Myocyte (in vitro differentiated cells): ENCODE measurements at regions not wholly inside any gene's neighbourhood (a gene's known extent, or its start where the extent isn't known, plus 50 kb on each side); places are given as distances from the start of the nearest gene placed in this dataset.
A peak's percentile ranks its signal among the peaks of the same experiment; 100 is the strongest.

Experiments
- DNase-seq: peaks from one replicate; pipeline ENCODE4 v3.0.0-alpha.2; 2012; ENCODE audit warnings: low read depth

DNA sequence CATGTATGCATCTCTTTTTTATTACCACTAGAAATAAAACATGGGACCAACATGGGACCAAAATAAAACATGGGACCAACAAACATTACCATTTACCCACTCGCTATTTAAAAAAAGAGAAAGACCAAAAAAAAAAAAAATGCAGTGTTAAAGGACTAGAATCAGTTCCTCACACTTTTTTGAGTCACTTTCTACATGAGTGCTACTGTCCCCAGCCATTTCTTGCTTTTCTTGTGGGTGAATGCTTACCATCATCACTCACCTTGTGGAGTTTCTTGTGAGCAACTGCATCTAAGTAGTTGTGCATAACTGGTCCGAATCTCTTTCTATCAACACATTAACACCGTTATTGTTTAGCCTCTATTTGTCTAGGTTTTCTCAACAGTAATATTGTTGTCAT is 493.6 kb upstream of the RIOK2 start:
- DNase-seq, result no peak

DNA sequence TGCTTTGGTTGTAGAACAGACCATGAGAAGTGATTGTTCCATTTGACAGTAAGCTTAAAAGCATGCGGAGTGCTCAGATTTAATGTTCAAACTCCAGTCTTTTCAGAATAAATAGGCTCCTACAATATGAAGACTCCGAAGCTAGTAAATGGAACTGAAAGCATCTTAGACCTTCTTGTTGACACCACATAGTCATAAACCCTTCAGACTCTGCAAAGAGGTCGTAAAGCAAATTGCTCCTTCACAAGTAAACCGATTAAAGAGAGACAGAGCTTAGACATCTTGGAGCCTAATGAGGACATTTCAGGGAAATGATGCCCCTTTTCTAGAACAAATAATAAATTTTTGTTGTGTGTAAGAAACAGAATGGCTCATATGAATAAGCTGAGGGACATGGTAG is 511.0 kb upstream of the RIOK2 start:
- no peak for DNase-seq

DNA sequence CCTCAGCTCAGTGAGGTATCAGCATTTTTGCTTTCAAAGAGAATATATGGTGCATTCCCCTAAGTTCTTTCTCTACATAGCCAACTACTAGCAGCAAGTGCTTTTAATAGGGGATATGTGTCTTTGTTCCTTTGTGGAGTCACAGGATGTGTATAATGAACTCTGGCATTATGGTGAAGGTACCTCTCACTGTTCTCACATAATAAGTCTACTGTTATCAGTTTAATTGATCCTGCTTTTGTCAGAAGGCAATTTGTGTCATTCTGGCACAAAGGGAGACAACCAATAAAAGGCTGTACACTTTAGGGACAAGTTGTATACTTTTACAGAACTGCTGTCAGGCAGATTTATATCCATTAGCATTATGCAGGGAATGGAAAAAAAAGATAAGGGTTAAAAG is 531.4 kb upstream of the RIOK2 start:
- DNase-seq, result no peak

DNA sequence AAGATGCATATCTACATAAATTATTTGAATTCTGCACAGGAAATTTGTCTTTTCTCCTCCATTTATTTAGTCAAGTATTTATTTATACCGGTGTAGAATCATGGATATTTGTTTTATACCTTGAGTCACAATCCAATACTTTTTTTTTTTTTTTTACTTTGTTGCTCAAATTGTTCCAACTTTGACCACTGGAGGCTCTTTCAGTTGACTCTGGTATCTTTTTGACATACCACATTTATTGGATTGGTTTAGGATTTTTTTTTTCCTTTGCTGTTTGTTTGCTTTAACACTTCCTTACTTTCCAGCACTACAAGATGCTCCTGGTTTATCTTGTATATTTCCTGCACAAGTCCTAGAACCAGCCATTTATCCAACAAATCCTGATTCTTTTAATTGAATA is 543.1 kb upstream of the RIOK2 start:
- DNase-seq, result no peak

DNA sequence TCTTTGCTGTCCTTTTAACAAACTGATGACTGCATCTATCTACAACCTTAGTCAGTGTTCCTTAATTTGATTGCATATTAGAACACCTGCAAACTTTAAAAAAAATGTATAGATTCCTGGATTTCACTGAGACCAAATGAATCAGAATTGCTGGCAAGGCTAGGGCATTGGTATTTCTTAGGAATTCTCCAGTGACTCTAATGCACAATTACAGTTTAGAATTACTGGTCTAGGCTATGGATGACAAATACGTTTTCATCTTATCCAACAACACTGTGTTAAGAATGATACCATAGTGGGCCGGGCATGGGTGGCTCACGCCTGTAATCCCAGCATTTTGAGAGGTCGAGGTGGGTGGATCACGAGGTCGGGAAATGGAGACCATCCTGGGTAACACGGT is 545.9 kb upstream of the RIOK2 start:
- DNase-seq, result no peak

DNA sequence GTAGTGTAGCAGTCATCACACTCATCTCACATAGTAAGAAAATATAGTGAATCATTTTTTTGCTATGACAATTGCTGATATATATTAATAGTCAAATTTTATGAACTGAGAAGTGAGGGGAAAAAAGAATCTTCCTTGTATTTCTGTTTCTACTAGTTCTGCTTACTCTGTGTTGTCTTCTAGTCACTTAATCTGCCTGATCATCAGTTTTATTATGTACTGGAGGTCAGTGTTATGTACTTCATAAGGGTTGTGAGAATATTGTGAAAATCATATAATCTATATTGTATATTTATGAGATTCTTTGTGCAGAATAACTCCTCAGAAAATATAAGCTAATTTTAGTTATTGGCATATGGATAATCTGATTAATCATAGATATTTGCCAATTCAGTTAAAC is 546.9 kb upstream of the RIOK2 start:
- DNase-seq, result no peak

DNA sequence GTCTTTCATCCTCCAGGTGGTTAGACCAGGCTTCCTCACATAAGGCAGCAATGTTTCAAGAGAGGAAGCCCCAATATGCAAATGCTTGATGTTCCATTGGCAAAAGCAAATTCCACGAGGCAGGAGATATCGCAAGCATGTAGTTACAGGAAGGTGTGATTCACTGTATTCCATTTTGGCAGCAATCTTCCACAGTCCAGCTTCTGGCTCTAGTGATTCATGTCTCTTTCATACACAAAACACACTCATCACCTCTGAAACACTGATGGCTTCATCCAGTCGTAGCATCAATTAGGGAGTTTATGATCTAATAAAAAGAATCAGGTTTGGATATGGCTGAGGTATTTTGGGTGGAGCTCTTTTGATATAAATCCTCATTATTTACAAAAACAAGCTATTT is 552.2 kb upstream of the RIOK2 start:
- DNase-seq, result peak; percentile 19

DNA sequence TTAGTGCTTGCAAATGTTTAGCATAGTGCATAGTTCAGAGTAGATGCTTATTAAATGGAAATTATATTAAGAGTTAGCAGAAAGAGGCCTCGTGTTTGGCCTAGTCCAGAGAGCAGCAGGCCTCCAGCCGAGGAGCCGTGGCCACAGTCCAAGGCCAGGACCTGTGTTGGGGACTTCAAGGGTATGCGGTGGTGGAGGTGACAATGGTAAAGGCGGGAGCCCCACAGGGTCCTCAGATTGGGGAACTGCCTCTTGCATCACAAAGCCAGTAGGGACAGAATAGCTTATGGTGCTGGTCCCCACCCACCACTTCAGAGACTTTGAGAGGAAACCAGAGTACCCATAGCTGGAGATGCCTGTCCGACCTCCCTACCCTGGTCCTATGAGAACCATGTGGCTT is 554.6 kb upstream of the RIOK2 start:
- DNase-seq, result no peak

DNA sequence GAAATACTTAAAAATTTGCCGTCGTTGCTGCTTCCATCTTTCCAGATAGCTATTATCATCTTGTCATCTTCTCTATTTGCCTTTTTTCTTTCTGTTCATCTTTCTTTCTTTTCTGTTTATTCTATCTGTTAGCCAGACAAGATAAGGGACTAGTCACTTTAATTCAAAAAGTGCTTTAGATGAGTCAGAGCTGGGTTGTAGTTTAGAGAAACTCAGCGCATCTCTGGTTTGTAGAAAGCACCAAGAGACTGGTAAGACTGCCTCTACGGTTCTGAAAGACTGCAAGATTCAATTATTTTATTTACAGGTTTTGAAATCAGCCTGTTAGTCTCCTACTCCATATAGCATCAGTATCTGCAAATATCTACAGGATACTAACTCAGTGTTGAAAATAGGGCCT is 562.8 kb upstream of the RIOK2 start:
- DNase-seq, result no peak

DNA sequence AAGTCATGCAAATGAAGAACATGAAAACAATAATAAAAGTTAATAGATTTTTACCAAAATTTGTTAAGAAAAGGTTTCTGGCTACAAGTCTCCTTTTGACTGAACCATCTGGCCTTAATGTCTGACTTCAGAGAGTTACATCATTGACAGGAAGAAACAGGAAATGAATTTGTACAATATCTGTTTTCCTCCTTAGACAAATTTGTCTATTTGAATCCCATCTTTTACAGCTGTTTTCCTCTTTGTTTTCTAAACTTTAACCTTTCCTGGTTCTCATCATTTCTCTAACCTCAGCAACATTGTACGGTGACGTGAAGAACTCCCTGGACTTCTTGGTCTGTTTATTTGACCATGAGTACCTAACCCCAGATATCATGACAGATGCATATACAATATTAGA is 567.5 kb upstream of the RIOK2 start:
- DNase-seq, result no peak

DNA sequence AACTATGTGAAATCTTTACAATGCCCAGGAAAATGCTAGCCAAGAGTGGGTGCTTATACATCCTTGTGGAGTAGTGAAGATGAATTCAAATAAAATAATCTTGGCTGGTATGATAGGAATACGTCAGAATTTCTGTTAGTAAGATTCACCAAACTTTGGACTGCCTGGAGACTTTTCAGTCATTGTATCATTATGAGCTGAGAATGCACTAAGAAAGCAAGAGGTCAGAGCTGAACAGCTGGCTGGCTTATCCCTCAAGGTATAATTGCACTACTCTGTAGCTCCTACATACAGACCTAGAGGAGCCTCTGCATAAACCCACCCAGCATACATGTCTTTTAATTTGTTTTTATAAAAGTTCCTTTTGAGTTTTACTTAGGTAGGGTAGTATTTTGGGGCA is 568.5 kb upstream of the RIOK2 start:
- DNase-seq, result peak; percentile 33

DNA sequence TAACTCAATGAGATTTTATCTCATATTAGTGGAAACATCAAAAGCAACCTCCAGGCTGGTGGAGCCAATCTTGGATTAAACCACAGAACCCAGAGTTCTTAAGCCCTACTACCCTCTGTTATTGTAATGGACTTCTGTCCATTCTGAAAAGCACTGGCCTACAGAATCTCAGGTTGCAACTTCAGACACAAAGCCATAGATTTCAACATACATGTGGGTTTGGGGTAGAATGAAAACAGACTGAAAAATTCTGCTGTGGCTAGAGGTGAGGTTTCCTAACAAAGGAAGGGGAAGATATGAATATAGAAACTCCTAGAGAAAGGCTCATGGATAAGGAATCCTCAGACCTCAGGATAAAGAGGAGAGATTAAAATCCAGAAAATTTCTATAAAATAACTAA is 569.8 kb upstream of the RIOK2 start:
- no peak for DNase-seq

DNA sequence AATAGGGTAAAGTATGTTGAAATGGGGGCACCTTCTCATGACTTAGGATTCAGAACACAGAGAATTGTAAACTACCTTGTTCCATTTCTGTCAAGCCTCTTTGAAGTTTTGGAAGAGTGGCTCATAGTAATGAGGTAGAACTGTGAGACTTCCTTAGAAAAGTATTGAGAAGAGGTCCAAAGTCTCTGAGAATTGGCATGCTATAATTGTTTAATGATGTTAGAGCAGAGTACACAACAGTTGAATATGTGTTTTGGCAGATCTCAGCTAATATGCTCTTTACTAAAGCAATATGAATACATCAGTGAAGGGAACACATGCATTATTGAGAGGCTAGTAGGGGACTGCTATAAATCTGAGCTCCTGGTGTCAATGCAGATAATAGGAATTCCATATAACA is 579.4 kb upstream of the RIOK2 start:
- no peak for DNase-seq

DNA sequence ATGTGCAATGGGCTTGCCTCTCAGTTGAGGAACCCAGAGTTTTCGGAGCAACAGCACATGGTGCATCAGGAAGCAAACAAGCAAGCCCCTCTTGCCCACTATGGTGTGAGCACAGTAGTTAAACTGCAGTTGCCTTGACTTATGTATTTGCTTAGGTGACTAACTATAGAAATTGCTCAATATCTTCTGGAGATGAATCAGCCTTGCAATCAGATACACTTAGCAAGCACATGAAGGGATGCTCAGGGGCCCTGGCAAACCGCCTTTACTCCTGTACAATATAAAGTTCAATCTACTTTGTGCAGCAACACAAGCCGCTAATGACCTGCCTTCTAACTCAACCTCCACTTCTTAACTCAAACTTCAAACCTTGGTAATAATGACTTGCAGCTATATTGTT is 581.7 kb upstream of the RIOK2 start:
- no peak for DNase-seq

DNA sequence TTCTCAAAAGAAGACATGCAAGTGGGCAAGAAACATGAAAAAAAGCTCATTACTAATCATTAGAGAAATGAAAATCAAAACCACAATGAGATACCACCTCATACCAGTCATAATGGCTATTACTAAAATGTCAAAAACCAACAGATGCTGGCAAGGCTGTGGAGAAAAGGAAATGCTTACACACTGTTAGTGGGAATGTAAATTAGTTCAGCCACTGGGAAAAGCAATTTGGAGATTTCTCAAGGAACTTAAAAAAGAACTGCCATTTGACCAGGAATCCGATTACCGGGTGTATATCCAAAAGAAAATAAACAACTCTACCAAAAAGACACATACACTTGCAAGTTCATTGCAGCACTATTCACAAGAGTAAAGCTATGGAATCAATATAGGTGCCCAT is 595.4 kb upstream of the RIOK2 start:
- DNase-seq, result peak; percentile 56

DNA sequence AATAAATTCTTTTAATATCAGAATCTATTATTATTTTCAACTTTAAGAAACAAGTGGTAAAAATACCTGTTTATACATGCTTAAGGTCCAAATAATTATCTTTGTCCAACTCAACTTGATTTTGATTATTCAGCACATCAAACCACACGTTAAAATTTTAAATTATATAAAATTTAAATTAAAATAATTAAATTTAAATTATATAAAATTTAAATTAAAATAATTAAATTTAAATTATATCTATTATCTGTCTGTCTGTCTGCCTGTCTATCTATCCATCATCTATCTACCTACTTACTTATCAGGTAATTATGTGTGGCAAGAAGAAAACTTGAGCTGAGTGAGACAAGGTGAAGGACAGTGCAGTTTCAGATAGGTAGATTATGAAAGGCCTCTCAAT is 605.3 kb upstream of the RIOK2 start:
- no peak for DNase-seq

DNA sequence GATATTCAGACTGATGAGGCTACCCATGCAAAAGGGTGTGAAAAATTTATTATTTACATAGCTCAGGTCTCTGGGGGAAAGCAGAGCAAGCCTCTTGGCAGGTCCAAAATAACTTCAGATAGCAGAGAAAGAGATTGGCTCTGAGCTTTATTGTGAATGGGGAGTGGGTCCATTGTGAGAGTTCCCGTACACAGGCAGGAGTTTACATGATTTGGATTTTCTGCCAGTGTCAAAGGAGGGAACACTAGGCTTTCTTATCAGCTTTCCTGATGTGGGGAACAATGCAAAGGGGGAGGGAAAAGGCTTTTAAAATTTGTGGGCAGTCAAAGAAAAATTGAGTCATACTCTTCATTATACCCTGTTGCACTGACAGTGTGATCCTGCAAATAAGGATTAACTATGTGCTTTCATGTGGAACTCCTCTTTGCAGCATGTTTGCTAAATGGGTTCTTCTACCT is 615.0 kb upstream of the RIOK2 start:
- no peak for DNase-seq

DNA sequence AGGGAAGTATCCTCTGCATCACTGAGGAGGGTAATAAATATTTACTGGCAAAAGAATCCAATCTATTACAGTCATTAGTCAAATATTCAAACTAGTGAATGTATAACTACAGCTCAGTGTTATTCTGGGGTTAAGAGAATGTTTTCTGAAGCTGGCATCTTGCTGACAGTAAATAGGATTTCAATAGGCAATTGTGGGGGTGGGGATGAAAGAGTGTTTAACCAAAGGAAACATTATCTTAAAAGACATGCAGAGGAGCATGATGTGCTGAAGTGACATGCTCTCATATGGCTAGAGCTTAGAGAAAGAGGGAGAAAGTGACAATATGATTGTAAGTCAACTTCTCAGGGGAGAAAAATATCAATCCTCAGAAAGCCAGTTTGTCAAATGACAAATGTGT is 618.4 kb upstream of the RIOK2 start:
- no peak for DNase-seq

DNA sequence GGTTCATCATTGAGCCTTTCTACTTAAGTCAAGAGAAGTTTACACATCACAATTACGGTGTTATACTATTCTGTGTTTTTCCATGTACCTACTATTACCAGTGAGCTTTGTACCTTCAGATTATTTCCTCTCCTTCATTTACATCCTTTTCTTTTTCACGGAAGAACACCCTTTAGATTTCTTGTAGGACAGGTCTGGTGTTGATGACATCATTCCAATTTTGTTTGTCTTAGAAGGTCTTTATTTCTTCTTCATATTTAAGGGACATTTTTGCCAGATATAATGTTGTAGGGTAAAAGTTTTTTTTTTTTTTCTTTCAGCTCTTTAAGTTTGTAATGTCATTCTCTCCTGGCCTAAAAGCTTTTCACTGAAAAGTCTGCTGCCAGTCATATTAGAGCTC is 637.1 kb upstream of the RIOK2 start:
- DNase-seq, result no peak

DNA sequence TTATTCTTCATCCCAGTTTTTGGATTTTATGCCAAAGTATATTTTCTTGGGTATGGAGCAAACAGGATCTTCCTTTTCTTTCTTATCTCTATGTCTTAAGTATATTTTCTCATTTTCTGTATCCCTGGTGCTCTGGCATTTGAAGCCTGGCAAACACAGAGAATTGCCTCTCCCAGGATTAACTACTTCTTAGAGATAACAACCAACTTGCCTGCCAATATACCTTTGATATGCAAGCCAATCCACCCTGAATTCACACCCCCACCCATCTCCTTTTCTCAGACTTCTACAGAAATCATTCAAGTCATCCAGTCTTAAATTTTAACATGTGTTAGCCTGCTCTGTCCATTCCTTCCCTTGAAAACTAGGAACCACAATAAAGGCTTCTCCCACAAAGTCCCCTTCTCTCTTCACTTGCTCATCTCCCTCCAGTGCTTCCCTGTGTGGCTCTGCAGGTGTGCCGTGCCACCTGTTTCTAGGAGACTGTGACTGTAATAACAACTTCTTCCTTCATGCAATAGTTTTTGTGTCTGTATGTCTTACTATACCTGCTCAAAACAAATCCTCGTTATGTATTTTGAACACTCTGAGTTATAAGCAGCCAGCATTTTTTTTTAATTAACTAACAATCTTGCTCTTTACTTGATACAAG is 649.7 kb upstream of the RIOK2 start:
- DNase-seq, result no peak

DNA sequence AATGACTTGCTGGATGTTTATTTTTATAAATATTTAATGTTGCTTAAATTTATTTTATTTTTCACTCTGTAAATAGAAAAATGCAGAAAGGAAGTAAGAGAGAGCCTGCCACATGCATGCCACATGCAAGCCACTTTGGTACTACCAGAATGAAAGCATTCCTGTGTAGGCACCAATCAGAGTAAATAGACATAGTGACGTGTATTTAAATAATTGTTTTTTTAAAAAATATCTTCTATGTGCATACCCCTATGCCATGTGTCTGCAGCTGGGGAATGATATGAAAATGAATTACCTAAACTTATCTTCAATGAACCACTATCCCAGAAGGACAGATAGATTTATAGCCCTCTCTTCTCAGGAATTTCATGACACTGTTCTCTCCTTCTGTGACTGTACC is 651.5 kb upstream of the RIOK2 start:
- DNase-seq, result no peak

DNA sequence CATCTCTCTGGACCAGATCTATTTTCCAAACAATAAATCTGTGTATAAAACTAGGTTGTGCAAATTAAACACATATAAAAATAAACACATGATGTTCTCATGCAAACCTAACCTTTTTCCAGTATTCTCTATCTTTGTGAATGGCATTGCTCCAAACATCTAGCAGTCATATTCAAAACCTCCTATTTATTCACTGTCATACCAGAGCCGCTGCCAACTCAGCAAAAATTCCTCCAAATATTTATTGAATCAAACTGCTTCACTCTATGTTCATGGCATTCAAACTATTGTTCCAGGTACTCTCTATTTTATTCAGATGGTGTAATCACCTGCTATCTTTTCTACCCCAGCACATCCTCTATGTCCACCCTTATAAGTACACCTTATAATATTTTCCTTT is 652.1 kb upstream of the RIOK2 start:
- DNase-seq, result no peak

DNA sequence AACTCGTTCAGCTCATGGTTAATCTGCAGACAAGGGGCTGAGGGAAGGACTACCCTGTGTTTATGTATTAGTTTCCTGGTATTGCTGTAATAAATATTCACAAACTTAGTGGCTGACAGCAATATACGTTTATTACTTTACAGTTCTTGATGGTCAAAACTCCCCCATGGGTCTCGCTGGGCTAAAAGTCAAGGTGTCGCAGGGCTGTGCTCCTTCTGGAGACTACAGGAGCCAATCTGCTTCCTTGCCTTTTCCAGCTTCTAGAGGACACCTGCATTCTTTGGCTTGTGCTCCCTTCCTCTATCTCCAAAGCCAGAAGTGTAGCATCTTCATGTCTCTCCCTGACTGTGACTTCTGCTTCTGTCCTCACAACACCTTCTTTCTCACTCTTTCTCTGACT is 653.8 kb upstream of the RIOK2 start:
- no peak for DNase-seq

DNA sequence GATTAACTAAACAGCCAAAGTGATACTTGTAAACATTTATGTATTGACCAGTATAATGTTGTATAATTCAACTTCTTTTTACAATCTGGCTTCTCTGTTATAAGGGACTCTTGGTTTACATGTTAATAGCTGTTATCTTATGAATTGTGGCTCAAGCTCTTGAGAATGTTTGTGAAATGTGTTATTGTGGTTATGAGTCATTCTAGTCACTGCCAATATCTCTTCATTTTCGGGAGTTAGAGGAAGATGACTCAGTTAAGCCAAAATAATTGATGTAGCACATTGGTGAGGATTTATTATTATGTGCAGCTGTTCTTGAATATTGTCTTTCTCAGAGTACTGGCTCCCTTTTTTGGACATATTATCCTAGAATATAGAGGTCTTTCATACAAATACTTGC is 655.2 kb upstream of the RIOK2 start:
- peak; percentile 93 for DNase-seq
